ENCODE measurements at regions not wholly inside any gene's neighbourhood (a gene's known extent, or its start where the extent isn't known, plus 50 kb on each side); places are given as distances from the start of the nearest gene placed in this dataset.

DNA sequence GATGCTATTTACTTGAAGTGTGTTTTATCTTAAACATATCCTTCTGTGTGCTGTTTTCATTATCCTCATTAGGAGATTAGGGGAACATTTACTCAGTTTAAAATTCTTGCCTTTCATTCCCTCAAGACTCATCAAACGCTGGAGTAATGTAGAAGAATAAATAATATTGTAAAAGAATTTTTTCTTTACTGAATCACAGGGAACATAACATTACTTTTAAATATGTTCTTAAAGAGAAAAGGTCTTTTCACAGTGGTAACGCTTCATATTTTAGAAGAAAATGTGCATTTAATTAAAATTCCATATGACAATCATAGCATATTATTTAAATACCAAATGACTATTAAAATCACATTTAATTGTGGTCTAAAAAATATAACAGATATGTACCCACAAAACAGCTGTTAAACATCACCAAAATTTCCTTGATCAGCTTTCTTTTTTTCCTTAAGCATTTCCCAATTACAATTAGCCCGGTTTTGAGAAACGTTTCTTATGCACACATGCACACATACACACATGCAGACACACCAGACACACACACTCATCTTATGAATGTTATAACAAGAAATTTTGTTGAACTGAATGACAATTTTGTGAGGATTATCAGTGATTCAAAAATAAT, 102.0 kb upstream of the GLI3 start:
- H3K4me1 ChIP-seq (ENCODE audit: insufficient read depth, low read length): peaks cover 17% of the 10 kb centered on the region
- DNase-seq (ENCODE audit: insufficient read length, low spot score, missing footprints): no peak
- H3K4me2 ChIP-seq (ENCODE audit: insufficient read depth, low read length): peak overlapping the region; percentile 77
- peak overlapping the region; percentile 49 for H3K4me3 ChIP-seq (ENCODE audit: insufficient read depth, low read length)
- H4K20me1 ChIP-seq (ENCODE audit: insufficient read depth, low read length): no peaks in the 10 kb centered on the region
- H3K27ac ChIP-seq (ENCODE audit: low read depth, low read length): peak overlapping the region; percentile 36
- H3K79me2 ChIP-seq (ENCODE audit: insufficient read depth, low read length): no peaks in the 10 kb centered on the region
- H3K36me3 ChIP-seq (ENCODE audit: insufficient read depth, low read length): no peaks in the 10 kb centered on the region
- H2AFZ ChIP-seq (ENCODE audit: low read length): peak overlapping the region; percentile 74
- no peaks in the 10 kb centered on the region for H3K9me3 ChIP-seq (ENCODE audit: low read depth, low read length)
- H3K27me3 ChIP-seq (ENCODE audit: insufficient read depth, low read length): peaks cover 3% of the 10 kb centered on the region
- TF ChIP-seq, protein P1, sequence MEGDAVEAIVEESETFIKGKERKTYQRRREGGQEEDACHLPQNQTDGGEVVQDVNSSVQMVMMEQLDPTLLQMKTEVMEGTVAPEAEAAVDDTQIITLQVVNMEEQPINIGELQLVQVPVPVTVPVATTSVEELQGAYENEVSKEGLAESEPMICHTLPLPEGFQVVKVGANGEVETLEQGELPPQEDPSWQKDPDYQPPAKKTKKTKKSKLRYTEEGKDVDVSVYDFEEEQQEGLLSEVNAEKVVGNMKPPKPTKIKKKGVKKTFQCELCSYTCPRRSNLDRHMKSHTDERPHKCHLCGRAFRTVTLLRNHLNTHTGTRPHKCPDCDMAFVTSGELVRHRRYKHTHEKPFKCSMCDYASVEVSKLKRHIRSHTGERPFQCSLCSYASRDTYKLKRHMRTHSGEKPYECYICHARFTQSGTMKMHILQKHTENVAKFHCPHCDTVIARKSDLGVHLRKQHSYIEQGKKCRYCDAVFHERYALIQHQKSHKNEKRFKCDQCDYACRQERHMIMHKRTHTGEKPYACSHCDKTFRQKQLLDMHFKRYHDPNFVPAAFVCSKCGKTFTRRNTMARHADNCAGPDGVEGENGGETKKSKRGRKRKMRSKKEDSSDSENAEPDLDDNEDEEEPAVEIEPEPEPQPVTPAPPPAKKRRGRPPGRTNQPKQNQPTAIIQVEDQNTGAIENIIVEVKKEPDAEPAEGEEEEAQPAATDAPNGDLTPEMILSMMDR (IDR thresholded peaks at IDR 0.05; ENCODE audit: extremely low read depth, low read depth, low read length): no peak

DNA sequence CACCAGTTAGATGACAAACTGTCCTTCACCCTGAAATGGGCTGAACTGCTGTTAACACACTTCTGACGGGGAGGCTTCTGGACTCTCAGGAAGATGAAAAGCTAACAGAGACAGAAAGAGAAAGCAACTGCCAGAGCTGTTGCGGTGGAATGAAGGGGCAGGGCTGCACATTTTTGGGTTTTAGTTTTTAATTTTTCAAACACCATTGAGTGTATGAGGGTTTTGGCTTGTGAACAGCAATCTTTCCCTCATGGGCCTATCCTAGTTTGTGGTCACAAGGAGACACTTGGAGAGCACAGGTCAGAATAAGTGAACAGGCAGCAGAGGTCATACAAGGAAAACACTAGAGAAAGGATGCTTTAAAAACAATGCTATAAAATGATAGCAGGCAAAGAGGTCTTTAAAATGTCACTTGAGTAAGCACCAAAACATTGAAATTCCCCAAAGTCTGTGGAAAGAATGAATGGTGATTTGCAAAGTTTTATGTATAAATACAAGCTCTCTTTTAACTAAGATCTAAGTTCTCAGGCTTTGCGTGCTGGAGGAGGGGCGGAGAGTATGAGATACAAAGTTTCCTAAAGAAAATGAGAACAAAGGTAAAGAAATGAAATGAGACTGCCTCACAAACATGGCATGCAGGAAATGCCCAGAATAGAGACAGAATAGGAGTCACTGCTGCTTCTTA, 101.4 kb upstream of the GLI3 start:
- H3K9me3 ChIP-seq (ENCODE audit: low read depth, low read length): no peaks in the 10 kb centered on the region
- peak overlapping the region; percentile 36 for H3K27ac ChIP-seq (ENCODE audit: low read depth, low read length)
- H2AFZ ChIP-seq (ENCODE audit: low read length): peak overlapping the region; percentile 74
- no peaks in the 10 kb centered on the region for H3K79me2 ChIP-seq (ENCODE audit: insufficient read depth, low read length)
- H4K20me1 ChIP-seq (ENCODE audit: insufficient read depth, low read length): no peaks in the 10 kb centered on the region
- H3K36me3 ChIP-seq (ENCODE audit: insufficient read depth, low read length): no peaks in the 10 kb centered on the region
- H3K4me1 ChIP-seq (ENCODE audit: insufficient read depth, low read length): peaks cover 17% of the 10 kb centered on the region
- H3K4me3 ChIP-seq (ENCODE audit: insufficient read depth, low read length): peak overlapping the region; percentile 49
- peak; percentile 71 for DNase-seq (ENCODE audit: insufficient read length, low spot score, missing footprints)
- TF ChIP-seq, protein P1 (IDR thresholded peaks at IDR 0.05; ENCODE audit: extremely low read depth, low read depth, low read length): no peak
- H3K4me2 ChIP-seq (ENCODE audit: insufficient read depth, low read length): peak overlapping the region; percentile 77
- H3K27me3 ChIP-seq (ENCODE audit: insufficient read depth, low read length): peaks cover 3% of the 10 kb centered on the region

DNA sequence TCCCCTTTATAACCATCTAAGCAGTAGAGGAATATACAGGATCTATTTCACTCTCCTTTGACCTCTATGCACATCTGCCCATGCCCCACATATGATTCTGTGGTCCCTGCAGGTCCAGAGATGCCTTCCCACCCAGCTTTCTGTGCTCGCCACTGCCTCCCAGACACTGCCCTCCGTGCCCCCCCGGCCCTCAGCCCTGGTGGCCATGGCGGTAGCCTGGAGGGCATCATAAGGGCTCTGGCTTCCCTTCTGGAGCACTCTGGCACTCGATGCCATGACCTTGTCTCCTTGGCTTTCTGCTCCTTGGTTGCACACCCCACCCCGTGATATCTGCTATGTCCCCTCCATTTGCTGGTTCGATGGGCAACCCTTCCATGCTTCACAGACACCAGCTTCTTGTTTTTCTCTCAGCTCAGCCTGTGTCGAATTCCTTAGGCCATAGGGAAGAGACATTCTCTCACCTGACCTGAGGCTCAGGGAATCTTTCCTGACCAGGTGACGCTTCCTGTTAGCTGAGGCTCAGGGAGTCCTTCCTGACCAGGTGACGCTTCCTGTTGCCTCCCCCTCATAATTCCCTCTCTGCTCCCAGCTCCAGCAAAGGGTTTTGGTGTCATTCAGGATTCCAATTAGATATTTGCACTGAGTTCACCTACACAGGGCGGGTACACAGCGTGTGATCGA, 100.4 kb upstream of the GLI3 start:
- peak; percentile 9 for DNase-seq (ENCODE audit: insufficient read length, low spot score, missing footprints)

More for the DNA sequence above, 100.4 kb upstream of the GLI3 start:
- Histone ChIP-seq H3K36me3 (ENCODE audit: insufficient read depth, low read length) (no peaks in the 10 kb centered on the region), H3K4me3 (ENCODE audit: insufficient read depth, low read length) (no peak overlapping the region), H3K79me2 (ENCODE audit: insufficient read depth, low read length) (no peaks in the 10 kb centered on the region), H3K27me3 (ENCODE audit: insufficient read depth, low read length) (no peaks in the 10 kb centered on the region), H3K4me1 (ENCODE audit: insufficient read depth, low read length) (peaks cover 17% of the 10 kb centered on the region), H2AFZ (ENCODE audit: low read length) (no peak overlapping the region), H4K20me1 (ENCODE audit: insufficient read depth, low read length) (no peaks in the 10 kb centered on the region), H3K9me3 (ENCODE audit: low read depth, low read length) (peaks cover 2% of the 10 kb centered on the region), H3K4me2 (ENCODE audit: insufficient read depth, low read length) (no peak overlapping the region), H3K27ac (ENCODE audit: low read depth, low read length) (no peak overlapping the region)
- TF ChIP-seq, protein P1 (IDR thresholded peaks at IDR 0.05; ENCODE audit: extremely low read depth, low read depth, low read length): no peak
